NT2/D1 (cell line): ENCODE measurements at regions not wholly inside any gene's neighbourhood (a gene's known extent, or its start where the extent isn't known, plus 50 kb on each side); places are given as distances from the start of the nearest gene placed in this dataset.
A peak's percentile ranks its signal among the peaks of the same experiment; 100 is the strongest.

ENCODE experiments used
- DNase-seq: peaks from one replicate; pipeline ENCODE4 v3.0.0-alpha.2; 2011; ENCODE audit warnings: low read depth, low spot score
- H3K27me3 ChIP-seq: 2 replicates; pipeline ENCODE4 v1.6.0; 2011; ENCODE audit warnings: mild to moderate bottlenecking; ENCODE audit not compliant: insufficient read length, insufficient read depth
- H3K36me3 ChIP-seq: 2 replicates; pipeline ENCODE4 v1.6.1; 2011; ENCODE audit warnings: mild to moderate bottlenecking, low read length, mixed read lengths; ENCODE audit not compliant: insufficient read depth, insufficient read length
- H3K4me1 ChIP-seq: 2 replicates; pipeline ENCODE4 v1.5.1; 2011; ENCODE audit not compliant: insufficient read depth, insufficient read length
- H3K4me3 ChIP-seq: 2 replicates; pipeline ENCODE4 v1.5.1; 2011; ENCODE audit warnings: low read depth; ENCODE audit not compliant: insufficient read length
- H3K9ac ChIP-seq: 2 replicates; pipeline ENCODE4 v1.6.0; 2011; ENCODE audit warnings: low read depth; ENCODE audit not compliant: insufficient read length
- H3K9me3 ChIP-seq: 2 replicates; pipeline ENCODE4 v1.5.1; 2011; ENCODE audit warnings: mild to moderate bottlenecking, low read length; ENCODE audit not compliant: insufficient read depth
- SUZ12 ChIP-seq: IDR thresholded peaks from 2 replicates; pipeline ENCODE4 v1.6.1; 2011; ENCODE audit not compliant: insufficient read length, insufficient read depth; ENCODE audit errors: extremely low read depth
- YY1 ChIP-seq: IDR thresholded peaks from 2 replicates; pipeline ENCODE4 v1.6.1; 2011; ENCODE audit not compliant: insufficient read length, insufficient read depth
- ZNF274 ChIP-seq: IDR thresholded peaks from 2 replicates; pipeline ENCODE4 v1.6.1; 2011; ENCODE audit warnings: mild to moderate bottlenecking, low read depth, low read length

GRCh38 chr13:110017379-110017778 lies 231.0 kb upstream of the IRS2 start:
- no peak overlapping the region for H3K9ac ChIP-seq
- DNase-seq: peak; percentile 72
- peaks cover 4% of the 10 kb centered on the region for H3K4me1 ChIP-seq
- no peaks in the 10 kb centered on the region for H3K27me3 ChIP-seq
- H3K9me3 ChIP-seq: no peaks in the 10 kb centered on the region
- TF ChIP-seq ZNF274: no peak
- TF ChIP-seq SUZ12: no peak
- TF ChIP-seq YY1: no peak
- H3K36me3 ChIP-seq: no peaks in the 10 kb centered on the region
- no peak overlapping the region for H3K4me3 ChIP-seq

- no peaks in the 10 kb centered on the region for H3K27me3 ChIP-seq
- peaks cover 4% of the 10 kb centered on the region for H3K4me1 ChIP-seq
- H3K9me3 ChIP-seq: no peaks in the 10 kb centered on the region
- no peak for TF ChIP-seq ZNF274
- H3K36me3 ChIP-seq: no peaks in the 10 kb centered on the region
- H3K4me3 ChIP-seq: no peak overlapping the region
- H3K9ac ChIP-seq: no peak overlapping the region
- no peak for DNase-seq
Observed at GRCh38 chr13:110015253-110015652, 228.9 kb upstream of the IRS2 start.

GRCh38 chr13:110014719-110015118 lies 228.3 kb upstream of the IRS2 start:
- TF ChIP-seq SUZ12 (no peak), ZNF274 (no peak)
- Histone ChIP-seq H3K4me3 (no peak overlapping the region), H3K9me3 (no peaks in the 10 kb centered on the region), H3K27me3 (no peaks in the 10 kb centered on the region), H3K4me1 (peaks cover 4% of the 10 kb centered on the region), H3K9ac (no peak overlapping the region), H3K36me3 (no peaks in the 10 kb centered on the region)
- no peak for DNase-seq

DNA sequence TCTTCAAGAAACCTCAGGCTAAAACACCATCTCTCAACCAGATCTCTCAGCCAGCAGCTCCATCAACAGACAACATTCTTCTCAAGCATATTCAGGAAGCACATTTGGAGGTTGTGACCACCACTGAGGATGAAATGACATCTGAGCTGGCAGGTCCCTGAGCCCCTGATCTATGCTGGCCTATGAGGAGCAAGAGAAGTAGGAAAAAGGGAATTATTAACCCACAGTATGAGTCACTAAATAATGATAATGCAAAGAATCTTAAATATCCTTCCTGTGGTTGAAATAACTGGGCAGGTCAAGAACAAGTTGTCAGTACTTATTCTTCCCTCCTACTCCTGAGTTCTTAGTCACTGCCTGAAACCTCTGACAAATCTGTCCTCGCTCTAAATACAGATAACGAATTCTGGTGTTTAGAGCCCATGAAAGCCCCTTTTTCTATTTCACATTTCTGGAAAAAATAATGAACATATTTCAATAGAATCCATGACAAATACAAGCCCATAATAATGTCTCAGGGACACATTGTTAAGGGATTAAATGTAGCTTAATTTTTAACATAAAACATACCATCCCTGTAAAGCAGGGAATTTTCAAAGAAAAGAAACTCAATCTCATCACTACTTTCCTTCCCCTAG lies 225.8 kb upstream of the IRS2 start:
- DNase-seq: no peak
- H3K4me3 ChIP-seq: no peak overlapping the region
- H3K9ac ChIP-seq: no peak overlapping the region
- TF ChIP-seq YY1 (no peak), SUZ12 (no peak)
- no peaks in the 10 kb centered on the region for H3K4me1 ChIP-seq
- H3K27me3 ChIP-seq: no peaks in the 10 kb centered on the region
- no peaks in the 10 kb centered on the region for H3K9me3 ChIP-seq
- H3K36me3 ChIP-seq: no peaks in the 10 kb centered on the region

GRCh38 chr13:110010404-110011138 lies 224.2 kb upstream of the IRS2 start:
- Histone ChIP-seq H3K4me3 (no peak overlapping the region), H3K36me3 (no peaks in the 10 kb centered on the region), H3K9ac (no peak overlapping the region), H3K4me1 (no peaks in the 10 kb centered on the region), H3K9me3 (no peaks in the 10 kb centered on the region), H3K27me3 (no peaks in the 10 kb centered on the region)
- TF ChIP-seq YY1 (no peak), ZNF274 (no peak), SUZ12 (no peak)
- no peak for DNase-seq

DNA sequence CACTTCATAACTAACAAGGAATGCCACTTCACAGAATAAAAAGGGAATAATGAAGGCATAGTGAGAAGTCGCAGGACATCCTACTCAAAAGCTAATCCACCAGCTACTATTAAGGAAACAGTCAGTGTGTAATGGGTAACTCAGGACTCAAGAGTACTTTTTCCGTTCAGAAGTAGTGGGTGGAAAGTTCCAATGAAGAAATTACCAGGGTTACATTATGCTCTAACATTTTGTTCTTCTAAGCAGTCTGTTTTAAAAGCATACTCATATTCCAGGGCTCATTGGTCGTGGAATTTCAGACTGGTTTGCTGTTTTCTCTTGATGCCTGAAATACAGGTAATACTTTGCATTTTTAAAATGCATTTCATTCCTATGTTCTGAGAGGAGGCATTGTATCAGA lies 222.4 kb upstream of the IRS2 start:
- H3K4me1 ChIP-seq: no peaks in the 10 kb centered on the region
- H3K9ac ChIP-seq: no peak overlapping the region
- TF ChIP-seq SUZ12 (no peak), ZNF274 (no peak), YY1 (no peak)
- H3K9me3 ChIP-seq: no peaks in the 10 kb centered on the region
- no peaks in the 10 kb centered on the region for H3K36me3 ChIP-seq
- H3K27me3 ChIP-seq: no peaks in the 10 kb centered on the region
- DNase-seq: no peak
- no peak overlapping the region for H3K4me3 ChIP-seq

DNA sequence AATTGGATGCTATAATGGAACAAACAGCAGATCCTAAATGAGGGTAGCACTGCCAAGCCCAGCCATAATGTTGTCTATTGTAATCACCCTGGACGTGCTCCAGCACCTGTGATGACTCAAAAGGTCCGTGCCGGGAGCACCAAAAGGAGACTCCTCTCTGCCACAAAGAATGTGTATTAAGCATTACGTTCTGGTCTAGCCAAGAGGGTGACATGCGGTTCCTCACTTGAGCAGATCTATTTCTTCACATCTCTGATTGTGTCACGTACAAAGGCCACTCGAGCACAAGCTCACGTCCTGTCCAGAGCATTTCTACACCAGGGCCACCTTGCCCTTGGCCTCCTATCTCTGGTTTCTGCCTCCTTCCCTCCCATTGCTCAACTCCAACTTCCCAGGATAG lies 219.9 kb upstream of the IRS2 start:
- no peak for DNase-seq
- TF ChIP-seq ZNF274: no peak
- no peak for TF ChIP-seq SUZ12
- TF ChIP-seq YY1: no peak
- Histone ChIP-seq H3K9me3 (no peaks in the 10 kb centered on the region), H3K36me3 (no peaks in the 10 kb centered on the region), H3K4me3 (no peak overlapping the region), H3K9ac (no peak overlapping the region), H3K4me1 (no peaks in the 10 kb centered on the region), H3K27me3 (peaks cover under 1% of the 10 kb centered on the region)
